GM18508 (cell line): ENCODE measurements at regions not wholly inside any gene's neighbourhood (a gene's known extent, or its start where the extent isn't known, plus 50 kb on each side); places are given as distances from the start of the nearest gene placed in this dataset.
"Not testable (repeated sequence)": the region's sequence is repeated elsewhere in the genome, so short reads cannot be mapped to it uniquely, and the experiment has no call there.

Source experiments
- ATAC-seq: cut with Tn5 transposase; IDR thresholded peaks from one replicate; pipeline ENCODE4 v1.9.1; 2021; ENCODE audit warnings: moderate number of reproducible peaks; ENCODE audit not compliant: insufficient read depth, unreplicated experiment

GRCh38 chr2:194661431-194661830 lies 995.6 kb upstream of the SLC39A10 start:
- ATAC-seq = no peak

- not testable (repeated sequence) for ATAC-seq
Measured at GRCh38 chr2:194639057-194639456, 1018.0 kb upstream of the SLC39A10 start.

- ATAC-seq = no peak
Measured at GRCh38 chr2:194621945-194622344, 1035.1 kb upstream of the SLC39A10 start.

DNA sequence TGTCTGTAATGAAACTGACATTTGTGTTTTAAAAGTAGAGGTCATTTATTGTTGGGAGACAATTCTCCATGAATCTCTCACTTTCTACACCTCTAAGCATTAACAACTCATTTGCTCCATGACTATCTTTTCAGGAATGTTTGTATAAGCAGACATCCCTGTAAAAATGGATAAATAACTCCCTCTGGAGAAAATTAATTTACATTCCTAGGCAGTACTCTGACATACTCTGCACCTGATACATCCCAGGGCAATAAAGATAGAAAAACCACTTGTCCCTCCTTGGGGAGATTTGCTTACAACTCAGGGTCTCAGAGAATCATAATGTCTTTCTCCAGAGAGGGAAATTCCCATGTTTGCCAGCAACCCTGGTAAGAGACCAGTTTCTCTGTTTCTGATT lies 1037.7 kb upstream of the SLC39A10 start:
- ATAC-seq = no peak

DNA sequence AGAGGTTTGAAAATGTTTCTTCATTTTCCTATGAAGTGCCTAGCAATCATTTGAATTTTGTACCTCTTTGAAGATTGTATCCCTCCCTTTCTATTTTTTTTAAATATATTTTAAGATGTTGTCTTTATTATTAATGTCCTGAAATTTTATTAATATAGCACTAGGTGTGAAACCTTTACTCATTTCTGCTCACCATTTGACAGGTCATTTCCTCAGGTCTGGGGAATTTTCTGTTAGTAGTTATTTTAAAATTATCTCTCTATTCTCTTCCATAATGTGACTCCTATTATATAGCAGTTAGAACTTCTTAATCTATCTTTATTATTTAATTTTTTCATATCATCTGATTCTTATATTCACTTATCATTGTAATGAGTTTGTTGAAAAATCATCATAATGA lies 1038.6 kb upstream of the SLC39A10 start:
- ATAC-seq = no peak

DNA sequence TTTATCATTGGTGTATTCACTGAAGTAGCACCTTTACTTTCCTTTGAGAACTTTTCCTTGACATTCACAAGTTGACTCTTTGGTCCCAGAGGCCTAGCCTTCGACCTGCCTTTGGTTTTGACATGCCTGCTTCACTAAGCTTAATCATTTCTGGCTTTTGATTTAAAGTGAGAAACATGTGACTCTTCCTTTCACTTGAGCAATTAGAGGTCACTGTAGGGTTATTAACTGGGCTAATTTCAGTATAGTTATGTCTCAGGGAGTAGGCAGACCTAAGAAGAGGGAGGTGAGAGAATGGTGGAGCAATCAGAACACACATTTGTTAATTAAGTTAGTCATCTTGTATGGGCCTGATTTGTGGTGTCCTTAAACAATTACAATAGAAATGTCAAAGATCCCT lies 1040.7 kb upstream of the SLC39A10 start:
- ATAC-seq = peak; percentile 81

DNA sequence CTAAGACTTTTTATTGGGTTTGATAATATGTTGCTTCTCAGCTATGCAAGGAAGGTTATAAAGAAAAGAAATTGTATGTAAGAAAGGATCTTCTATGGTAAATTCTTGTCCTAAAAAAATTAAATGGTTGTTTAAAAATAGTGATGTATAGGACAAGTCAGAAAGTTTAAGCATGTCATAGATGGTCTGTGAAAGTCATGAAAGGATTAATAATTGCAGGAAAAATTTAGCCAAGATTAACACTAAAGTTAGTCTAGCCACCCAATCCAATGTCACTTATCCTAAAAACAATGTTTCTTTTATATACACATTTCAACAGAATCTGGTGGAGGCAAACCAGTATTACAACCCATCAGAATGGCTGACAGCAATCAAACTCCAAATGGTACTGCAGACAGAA lies 1046.7 kb upstream of the SLC39A10 start:
- no peak for ATAC-seq

- ATAC-seq = no peak
Measured at GRCh38 chr2:194603429-194603828, 1053.6 kb upstream of the SLC39A10 start.

GRCh38 chr2:194602750-194603149 lies 1054.3 kb upstream of the SLC39A10 start:
- ATAC-seq = no peak

- ATAC-seq = no peak
Measured at GRCh38 chr2:194591192-194591591, 1065.8 kb upstream of the SLC39A10 start.

GRCh38 chr2:194587739-194588270 lies 1069.2 kb upstream of the SLC39A10 start:
- no peak for ATAC-seq

DNA sequence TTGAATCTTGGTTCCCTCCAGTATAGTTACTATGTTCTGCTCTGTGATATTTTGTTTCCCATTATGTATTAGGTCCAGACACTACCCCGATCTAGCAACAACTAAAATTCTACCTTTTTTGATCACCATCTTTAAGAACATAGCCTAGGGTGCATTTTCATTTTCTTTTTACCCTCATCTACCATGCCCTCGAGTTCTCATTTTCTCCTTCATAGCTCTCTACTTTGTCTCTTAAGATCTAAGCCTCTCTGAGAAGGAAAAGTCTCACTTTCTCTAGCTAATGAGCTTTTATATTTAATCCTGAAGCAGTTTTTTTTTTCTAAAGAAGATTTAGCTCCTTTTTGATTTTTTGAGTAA lies 1089.4 kb upstream of the SLC39A10 start:
- peak; percentile 59 for ATAC-seq

DNA sequence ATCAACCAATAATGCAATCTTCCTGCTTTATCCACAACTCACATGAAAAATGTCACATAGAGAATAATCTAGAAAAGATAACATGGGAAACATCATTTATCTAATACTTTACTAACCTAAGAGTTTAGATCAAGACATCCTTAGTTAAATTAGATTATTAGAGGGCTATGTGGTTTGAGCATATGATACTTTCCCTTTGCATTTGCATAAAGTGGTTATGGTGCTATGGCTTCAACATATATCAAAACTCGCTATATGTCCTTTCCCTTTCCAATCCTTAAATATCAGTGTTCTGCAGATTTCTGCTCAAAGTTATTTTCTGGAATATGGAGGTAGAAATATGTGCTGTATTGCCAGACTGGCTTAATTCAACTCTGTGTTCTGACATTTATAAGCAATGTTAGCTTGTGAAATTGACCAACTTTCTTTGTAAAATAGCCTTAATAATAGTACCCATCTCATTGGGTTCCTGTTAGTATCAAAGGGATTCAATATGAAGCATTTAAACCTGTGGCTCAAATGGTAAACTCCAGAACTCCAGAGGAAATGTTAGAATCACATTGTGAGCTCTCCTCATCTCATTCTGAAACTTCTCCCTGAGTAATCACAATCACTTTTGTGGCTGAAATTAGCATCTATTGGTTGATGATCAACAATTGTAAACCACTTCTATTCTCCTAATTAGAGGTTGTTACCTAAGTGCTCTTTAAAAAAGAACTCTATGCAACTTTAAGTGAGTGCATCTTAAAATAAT lies 1089.9 kb upstream of the SLC39A10 start:
- ATAC-seq = peak; percentile 91

DNA sequence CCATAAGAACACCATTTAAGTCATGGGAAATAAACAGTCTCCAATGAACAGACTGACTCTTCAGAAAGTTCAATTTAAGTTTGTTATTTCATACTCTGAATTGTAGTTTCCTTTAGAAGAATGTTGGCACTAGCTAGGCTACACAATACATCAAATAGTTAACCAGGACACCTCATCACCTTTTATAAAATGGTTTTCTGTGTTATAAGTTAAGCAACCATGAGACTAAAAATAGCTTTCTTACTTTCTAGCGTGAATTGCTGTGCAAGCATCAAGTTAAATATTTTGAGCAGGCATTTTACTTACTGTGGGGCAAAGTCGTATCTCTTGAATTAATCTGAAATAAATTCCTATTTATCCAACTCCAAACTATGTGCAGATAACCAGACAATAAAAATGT lies 1092.6 kb upstream of the SLC39A10 start:
- ATAC-seq = no peak

- ATAC-seq = no peak
Measured at GRCh38 chr2:194562329-194562728, 1094.7 kb upstream of the SLC39A10 start.

- no peak for ATAC-seq
Measured at GRCh38 chr2:194559964-194560363, 1097.1 kb upstream of the SLC39A10 start.

DNA sequence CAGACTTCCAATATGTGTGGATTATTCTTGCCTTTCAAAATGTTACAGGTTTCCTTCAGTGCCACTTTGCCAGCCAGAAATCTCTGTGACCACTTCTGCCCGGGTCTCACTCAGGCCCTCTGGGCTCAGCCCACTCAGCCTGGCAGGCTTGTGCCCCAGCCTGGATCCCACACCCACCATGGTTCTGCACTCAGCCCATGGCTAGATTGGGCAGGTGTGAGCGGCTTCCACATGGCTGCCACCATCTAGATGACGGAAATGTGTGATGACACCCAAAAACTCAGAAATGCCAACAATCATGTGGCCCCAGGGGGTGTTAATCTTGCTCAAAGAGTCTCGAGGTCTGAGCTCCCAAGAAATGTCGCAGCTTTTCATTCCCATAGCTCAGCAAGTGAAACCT lies 1097.5 kb upstream of the SLC39A10 start:
- no peak for ATAC-seq

GRCh38 chr2:194557993-194558392 lies 1099.0 kb upstream of the SLC39A10 start:
- no peak for ATAC-seq

DNA sequence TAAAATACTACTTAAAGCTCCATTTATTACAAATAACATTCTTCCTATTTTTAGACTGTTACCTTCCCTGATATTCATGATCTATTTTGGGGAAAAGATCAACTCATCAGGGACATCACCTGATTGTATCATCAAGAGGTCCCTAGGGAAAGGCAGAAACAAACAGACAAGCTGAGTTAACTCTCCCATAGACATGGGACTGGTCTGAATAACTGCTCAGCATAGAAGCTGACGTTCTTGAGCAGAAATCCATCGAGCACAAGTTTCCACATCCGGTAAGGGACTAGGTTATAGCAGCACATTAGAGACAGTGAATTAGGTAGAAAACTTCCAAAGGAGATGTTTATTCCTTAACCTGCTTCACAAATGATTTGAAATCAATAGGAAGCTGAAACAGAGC lies 1100.4 kb upstream of the SLC39A10 start:
- ATAC-seq = no peak

GRCh38 chr2:194553980-194554379 lies 1103.0 kb upstream of the SLC39A10 start:
- ATAC-seq = no peak

- ATAC-seq = no peak
Measured at GRCh38 chr2:194550702-194551101, 1106.3 kb upstream of the SLC39A10 start.

DNA sequence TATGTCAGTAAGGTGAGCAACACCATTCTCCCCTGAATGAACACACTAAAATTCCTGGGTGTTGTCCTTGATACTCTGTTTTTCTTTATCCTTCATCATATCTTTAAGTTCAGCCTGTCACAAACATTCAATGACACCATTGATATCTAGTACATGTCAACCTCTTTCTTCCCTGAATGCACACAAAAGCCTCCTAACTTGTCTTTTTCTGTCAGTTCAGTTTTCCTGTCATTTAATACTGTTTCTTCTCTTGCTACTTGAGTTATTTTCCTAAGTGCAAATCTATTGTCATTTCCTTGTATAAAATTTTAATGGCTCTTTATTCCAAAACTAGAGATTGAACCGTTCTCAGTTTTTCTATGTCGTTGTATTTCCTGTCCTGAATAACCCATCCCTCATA lies 1107.6 kb upstream of the SLC39A10 start:
- ATAC-seq = no peak
